ENCODE measurements at regions not wholly inside any gene's neighbourhood (a gene's known extent, or its start where the extent isn't known, plus 50 kb on each side); places are given as distances from the start of the nearest gene placed in this dataset.
"Not testable (repeated sequence)": the region's sequence is repeated elsewhere in the genome, so short reads cannot be mapped to it uniquely, and the experiment has no call there.

- TF ChIP-seq POLR2A (IDR thresholded peaks at IDR 0.05; ENCODE audit: low read depth, low read length); TAF1 (IDR thresholded peaks at IDR 0.05; ENCODE audit: borderline replicate concordance, low read depth, low read length): not testable (repeated sequence)
Measured at GRCh38 chr6:167671379-167671976, 155.2 kb upstream of the AFDN start.
